NCI-H345 (cell line): ENCODE measurements at regions not wholly inside any gene's neighbourhood (a gene's known extent, or its start where the extent isn't known, plus 50 kb on each side); places are given as distances from the start of the nearest gene placed in this dataset.
"Not testable (repeated sequence)": the region's sequence is repeated elsewhere in the genome, so short reads cannot be mapped to it uniquely, and the experiment has no call there.

Experiments
- DNase-seq: peaks from one replicate; lab custom pipeline; 2025; lab: John Stamatoyannopoulos, UW

DNA sequence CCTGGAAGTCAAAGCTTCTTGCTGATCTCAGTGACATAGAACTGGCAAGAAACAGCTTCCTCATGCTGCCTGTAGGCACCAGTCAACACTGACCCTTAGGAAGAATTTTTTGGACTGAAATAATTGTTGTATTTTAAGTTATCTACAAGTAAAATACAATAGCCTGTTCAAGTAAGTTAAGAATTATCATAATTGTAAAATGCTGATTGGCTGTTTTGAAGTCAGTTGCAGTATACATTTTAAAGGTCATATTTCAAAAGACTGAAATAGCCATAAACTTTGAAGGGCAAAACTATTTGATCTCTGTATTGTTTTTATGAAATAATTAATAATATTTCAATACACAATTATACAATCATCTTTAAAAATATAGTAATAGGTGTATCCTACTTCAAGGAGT, 794.9 kb downstream of the MAT2B start:
- DNase-seq, result no peak

DNA sequence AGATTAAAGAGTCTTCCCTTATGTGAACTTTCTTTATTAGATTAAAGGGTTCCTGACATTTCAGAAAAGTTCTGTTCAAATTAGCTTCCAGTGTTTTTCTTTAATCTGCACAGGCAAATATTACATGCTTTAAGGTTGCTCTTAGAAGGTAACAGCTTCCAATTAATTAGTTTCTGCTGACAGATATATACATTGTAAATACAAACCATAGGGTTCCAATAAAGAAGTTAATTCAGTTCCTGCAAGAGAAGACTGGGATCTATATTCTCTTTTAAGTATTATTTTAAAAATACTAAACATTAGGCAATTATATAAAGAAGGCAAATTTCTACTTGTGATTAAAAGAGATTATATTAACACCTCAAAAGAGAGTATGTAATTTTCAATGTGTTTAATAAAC, 795.7 kb downstream of the MAT2B start:
- no peak for DNase-seq

DNA sequence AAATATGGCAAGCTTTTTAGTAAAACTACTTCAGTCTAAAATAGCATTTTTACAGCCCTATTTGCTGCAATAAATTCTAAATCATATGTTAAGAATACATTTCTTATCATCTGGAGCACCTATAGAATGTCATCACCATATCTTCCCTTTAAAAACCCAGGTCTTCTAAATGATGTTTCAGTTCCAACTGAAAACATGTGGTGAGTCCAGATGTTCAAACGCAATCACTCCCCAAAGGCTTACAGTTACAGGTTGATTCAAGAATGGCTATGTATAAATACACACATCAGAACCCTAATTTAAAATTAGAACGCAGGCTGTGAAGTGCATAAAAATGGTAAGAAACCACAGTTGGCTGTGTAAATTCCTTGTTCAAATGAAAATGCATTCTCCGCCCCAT, 796.3 kb downstream of the MAT2B start:
- DNase-seq, result no peak

DNA sequence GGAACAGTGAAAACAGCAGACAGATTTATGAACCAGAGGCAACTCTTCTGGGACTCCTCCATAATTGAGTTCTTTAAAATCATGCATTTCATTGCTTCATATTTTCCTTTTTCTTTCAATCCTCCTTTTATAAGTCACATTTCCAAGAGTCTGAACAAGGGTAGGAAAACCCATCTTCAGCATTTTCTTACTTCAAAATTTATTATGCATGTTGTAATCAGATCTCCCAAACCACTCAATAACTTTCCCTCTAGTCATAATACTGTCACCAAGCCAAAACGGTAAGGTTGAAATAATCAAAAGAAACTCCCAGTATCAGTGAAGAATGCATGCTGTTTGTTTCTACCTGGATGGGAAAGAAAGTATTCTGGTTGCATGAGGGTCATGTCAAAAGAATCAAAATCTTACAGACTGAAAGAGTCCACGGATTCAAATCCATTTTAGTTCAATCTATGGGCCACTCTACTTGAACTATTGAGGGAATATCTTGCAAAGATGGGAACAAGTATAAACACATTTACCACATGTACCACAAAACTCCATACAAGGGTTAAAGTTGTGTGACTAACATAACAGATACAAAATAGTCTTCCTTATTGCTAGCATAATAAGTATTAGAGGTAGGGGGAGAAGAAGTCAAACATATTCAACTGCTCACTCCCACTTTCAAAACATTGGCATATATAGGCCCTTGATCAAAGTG, 797.3 kb downstream of the MAT2B start:
- no peak for DNase-seq

DNA sequence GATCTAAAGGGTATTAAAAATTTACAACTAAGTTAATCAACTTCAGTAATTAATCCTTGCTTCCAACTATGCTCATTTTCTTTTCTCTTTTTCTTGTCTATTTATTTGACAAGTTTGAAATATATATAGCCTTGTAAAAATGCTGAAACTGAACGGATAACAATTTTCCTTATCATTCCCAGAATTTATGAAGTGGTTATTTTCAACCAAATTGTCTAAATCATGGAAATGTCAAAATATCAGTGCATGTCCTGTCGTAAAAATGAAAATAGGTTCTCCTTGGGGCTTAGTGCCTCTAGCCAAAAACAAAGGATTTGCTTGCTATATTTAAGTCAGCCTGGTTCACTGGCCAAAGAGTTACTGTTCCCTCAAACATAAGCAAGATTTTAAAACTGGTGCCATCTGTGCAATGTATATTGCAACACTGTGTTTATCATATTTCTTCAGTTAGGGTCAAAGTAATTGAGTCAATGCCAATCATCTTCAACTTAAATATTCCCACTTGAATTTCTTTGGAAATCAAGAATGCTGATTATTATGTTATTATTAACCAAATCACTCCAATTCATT, 798.3 kb downstream of the MAT2B start:
- DNase-seq, result no peak

DNA sequence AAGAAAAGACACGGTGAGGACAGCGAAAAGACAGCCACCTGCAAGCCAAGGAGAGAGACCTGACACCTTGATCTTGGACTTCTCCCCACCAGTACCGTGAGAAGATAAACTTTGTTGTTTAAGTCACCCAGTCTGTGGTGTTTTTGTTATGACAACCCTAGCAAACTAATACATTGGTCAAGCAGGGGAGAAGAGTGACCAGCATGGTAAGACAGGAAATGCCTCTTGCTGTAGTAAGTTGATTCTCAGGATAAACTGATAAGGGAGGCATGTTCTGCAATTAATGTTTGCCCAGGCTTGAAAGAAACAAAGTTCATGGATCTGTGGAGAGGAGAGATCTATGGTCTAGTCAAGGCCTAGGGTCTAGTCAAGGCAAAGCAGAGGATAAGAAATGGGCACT, 801.2 kb downstream of the MAT2B start:
- DNase-seq, result no peak

DNA sequence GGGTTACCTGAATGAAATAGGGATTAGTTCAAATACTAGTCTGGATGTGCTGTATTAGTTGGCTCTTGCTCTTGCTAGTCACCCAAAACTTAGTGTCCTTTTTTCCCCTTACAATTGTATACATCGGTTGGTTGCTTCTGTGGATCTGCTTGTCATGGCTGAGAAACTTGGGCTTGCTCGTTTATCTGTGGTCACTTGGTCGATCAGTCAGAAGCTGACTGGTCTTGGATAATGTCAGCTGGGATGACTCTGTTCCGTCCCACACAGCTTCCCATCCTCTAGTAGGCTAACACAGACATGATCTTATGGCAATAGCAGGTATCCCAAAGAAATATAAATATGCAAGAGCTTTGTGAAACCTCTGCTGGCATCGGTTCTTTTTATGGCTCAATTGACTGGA, 807.4 kb downstream of the MAT2B start:
- DNase-seq, result no peak

DNA sequence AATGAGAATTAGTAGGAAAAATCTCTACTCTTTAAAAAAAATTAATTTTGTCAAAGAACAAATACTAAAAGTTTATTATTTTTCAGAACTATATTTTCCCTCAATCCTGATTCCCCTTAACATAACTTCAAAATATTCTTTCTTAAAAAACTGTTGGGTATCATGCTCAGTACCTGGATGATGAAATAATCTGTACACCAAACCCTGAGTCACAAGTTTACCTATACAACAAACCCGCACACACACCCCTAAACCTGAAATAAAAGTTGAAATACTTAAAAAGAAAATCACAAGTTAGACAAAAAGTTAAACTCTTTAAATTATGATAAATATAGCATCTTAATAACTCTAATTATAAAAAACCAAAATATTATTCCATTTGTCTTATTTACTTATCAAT, 812.3 kb downstream of the MAT2B start:
- DNase-seq, result no peak

DNA sequence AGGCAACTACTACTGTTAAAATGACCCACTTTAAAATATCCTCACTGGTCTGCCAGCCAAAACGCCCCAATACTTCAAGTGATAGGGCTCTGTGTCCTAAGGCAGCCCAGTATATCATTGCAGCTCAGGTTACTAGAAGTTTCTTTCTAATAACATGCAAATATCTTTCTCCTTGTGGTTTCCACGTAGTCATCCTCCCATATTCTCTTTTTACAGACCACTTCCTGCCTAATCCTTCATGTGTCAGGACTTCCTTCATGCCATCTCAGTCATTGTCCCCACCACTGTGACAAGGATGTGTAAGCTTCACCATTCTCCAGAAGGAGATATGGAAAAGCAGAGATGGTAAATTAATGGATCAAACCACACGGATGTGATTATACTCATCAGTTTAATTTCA, 813.7 kb downstream of the MAT2B start:
- no peak for DNase-seq

DNA sequence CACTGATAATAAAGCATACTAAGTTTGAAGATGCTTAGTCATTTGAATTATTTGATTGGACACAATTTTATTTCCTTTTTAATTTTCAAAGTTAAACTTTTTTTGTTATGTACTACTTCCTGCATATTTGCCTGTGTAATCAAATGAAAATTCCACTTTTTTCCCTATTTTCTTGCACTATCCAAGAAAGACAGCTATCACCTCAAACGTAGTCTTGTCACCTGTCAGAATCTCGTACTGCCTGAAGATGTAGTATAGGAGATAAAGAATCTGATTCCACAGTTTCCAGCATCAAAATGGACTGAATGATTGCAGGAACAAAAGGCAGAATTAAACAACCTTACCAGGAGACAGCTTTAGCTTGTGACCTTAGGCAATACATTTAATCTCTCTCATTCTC, 818.8 kb downstream of the MAT2B start:
- DNase-seq, result no peak

DNA sequence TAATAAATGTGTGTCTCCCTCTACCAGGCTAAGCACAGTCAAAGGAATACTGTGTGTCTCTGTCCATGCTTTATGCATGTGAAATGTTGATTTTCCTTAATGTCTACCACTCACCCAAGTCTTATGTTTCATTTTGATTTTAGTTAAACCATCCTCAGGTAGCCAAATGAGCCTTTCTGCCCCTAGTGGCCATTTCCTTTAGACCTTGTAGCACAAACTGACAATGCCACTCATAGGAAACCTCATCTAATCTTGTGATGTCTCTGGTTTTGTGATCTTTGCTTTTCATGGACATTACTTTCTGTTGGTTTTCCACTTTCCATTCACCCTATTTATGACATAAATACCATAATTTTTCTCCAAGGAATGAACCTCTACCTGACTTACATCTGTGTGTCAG, 820.8 kb downstream of the MAT2B start:
- DNase-seq, result no peak

DNA sequence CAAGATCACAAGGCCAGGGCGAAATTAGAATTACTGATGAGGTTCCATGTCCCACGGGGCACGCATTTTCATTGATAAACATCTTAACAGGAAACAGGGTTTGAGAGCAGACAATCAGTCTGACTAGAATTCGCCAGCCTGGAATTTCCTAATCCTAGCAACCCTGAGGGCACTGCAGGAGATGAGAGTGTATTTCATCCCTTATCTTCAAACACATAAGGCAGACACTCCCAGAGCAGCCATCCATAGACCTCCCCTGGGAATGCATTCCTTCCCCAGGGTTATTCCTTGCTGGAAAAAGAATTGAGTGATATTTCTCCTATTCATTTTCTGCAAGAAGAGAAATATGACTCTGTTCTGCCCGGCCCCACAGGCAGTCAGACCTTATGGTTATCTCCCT, 821.7 kb downstream of the MAT2B start:
- DNase-seq, result not testable (repeated sequence)

DNA sequence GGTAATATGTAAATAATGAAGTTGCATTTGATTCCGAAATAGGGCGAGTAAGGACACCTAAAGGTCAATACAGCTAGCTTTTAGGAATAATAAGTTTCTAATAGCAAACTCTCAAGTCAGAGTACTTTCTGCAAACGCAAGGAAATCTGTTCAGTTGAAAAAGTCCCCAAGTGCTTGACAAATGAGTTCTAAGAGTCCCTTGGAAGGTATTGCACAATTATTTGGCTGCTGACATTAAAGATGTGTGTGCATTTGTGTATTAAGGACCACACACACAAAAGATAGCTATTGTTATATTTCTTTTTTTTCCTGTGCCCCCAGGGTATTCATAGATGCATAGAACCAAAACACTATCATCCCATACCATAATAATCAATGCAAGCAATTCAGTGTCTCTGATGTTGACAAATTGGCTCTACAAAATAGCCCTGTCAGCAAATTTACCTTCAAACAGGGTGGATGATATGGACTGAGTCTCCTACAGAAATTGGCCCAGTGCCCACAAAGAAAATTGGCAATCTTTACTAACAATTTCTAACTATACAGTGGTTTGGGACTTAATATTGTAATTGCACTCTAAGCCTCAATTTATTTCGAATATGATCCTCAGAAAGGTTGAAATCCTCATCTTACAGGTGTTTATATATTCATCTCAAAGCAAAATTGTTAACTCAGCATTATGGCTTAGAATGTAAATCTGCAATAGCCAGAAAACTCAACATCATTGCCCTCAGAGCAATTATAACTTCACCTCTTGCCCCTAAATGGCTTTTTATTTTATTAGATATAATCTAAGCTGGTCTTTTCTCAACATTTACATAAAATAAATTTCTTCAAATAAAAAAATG, 827.2 kb downstream of the MAT2B start:
- no peak for DNase-seq

DNA sequence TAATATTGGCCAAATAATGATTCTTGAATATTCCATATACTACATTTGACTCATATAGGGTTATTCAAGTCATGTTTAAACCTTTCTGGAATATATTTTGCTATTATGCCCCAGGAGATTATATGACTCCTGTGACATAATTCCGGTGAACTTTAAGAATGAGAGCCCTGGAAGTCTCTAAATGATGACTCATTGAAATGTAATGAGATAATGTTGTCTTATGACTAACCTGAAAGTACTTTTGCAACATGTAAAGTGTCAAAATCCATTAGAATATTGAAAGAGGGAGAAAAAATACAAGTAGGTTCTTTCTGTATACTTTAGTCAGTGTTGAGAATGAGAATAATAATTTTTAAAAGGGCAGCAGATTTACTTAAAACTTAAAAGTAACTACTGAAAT, 830.4 kb downstream of the MAT2B start:
- DNase-seq, result no peak

DNA sequence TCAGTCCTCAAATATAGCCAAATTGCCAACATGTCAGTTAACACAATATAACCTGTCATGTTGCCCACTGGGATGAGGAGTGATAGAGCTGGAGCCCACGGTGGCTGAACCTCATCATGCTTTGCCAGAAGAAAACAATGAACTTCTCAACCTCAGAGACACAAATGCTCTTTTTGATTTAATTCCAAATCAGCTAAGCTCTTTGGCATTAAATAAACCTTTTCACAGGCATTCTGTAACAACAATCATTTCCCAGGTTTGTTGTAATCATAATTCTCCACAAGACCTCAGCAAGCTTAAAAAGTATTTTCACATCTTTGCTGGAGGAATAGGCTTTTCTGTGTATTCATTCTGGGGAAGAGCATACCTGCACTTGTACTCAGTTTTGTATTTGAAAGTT, 830.9 kb downstream of the MAT2B start:
- no peak for DNase-seq

DNA sequence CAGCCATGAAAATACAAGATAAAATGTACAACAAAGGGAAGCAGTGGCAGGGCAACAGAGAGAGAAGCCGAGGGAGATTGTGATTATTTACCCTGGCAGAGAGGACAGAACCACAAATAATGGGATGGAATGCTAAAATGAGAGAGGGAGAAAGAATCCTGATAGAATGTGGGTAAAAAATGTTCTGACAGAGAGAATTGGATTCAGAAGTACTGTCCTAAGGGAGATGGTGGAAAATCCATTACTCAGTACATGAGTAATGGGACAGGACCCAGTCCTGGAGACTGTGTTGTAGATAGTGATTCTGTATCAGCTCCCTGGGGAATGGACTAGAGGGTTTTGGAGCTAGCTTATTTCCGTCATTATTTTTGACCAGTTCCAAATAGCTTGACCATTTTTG, 831.5 kb downstream of the MAT2B start:
- DNase-seq, result no peak

DNA sequence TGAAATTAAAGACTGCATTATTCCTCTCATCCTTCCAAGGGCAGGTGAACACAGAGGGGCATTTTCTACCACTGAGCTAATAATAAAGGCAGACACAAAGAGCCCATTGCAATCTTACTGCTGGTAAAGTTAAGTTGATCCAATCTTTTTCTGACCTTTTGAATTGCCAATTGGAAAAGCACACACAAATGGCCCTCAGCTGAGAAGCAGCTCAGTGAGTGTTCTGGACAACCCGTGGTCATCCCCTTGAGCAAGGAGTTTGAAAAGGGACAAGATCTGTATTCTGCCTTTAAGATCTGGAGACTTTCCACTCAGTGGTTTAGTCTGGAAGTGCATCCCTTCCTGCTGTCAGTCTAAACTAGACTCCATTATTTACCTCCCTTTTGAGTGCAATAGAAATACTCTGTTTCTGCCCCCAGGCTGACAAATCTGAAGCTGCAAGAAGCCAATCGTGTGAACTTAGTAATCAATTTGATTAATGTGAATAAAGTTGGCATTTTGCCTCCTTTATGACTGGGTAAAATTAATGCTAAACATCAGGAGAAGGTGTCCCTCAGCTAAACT, 835.7 kb downstream of the MAT2B start:
- DNase-seq, result no peak

DNA sequence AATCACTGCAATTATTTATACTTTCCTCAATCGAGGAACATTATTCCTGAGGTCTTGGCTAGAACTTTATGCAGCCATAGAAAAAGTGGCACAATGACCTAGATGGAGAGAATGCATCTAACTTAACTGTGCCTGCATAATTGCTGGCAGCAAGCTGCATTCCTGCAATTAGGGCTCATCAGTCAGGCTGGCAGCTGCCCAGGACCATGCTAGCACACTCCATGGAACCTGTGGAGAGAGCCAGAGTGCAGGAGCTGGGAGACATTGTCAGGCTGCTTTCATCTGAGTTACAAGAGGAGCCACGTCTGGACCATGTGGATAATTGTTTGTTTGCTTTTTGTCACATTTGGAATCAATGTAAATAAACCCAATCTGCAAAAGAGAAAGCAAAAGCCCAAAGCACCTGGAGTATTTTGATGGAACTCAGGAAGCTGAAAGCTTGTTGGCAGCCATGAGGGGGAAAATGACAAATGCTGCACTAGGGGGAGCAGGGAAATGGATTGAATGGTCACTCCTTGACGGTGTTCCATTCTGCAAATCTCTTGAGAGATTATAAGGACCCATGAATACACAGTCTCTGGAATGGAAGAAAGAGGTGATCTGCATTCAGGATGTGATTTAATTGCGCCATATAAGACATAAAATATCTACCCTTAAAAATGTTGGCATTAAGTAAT, 839.9 kb downstream of the MAT2B start:
- DNase-seq, result no peak

DNA sequence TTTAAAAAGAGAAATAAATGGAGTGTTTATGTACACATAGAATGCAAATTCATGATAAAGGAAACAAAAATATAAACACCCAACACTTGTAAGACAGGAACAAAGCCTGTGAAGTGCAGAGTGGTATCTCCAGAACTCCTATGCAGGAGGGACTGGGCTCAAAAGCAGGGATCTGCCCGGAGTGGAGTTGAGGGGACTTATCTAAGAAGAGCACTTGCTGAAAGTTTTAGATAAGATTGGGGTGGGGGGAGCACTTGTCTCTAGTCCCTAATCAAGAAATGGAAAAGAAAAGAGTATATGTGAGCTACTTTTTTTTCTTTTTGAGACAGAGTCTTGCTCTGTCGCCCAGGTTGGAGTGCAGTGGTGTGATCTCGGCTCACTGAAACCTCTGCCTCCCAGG, 840.4 kb downstream of the MAT2B start:
- no peak for DNase-seq

DNA sequence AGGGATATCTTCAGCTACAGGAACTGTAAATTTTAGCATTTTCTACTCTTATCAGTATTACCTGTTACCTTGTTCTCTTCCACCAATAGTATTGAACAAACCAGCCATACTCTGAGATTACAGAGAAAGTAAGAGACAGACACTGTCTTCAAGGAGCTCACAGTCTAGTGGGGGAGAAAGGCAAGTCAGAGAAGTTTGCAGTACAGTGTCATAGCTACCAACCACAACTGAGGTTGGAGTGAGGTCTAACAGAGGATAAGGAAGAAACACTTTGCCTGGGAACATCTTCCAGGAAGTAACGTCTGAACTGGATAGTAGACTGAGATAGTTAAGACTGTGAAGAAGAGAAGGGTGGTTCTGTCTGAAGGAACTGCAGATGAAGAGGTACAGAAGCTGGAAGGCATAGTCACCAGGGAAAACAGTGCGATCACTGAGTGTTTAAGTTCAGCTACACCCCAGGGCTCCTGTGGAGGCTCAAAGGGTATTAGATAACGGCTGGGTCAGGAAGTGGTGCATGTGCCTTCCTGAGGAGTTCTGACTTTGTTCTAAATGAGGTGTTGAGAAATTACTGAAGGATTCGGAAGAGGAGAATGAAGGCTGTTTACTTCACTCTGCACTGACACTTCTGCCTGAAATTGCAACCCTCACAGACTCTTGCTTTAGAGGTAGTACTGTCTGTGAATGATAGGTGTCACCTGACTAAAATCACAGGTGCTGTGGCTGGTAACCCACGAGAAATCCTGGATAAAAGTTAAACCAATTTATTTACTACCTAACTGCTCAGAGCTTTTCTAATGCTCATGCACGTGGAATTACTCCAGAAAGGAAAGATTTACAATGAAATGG, 841.6 kb downstream of the MAT2B start:
- no peak for DNase-seq

DNA sequence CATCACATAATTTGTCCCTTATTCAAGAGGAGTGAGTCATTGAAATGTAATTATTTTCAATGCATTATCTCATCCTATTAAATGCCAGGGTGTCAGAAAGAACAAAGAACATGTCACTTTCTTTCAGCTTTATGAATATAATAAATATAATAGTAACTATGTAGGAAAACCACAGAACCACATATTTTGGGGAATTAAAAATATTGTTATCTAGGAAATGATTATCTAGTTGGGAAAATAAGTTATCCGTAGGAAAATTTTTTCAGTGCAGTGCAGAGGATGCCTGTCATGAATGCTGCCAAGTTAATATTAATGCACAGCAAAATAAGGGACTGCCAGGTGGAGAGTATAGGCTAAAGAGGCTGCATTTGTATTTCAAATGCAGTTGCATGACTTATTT, 844.8 kb downstream of the MAT2B start:
- no peak for DNase-seq
